Activated CD4-positive, alpha-beta T cell treated with anti-CD3 and anti-CD28 coated beads, Interleukin-2, Interleukin-4, amounts not matched to agents 100 ng/mL and 50 ng/mL, durations not matched to agents 16 hours and 8 hours (primary cell): ENCODE measurements at regions not wholly inside any gene's neighbourhood (a gene's known extent, or its start where the extent isn't known, plus 50 kb on each side); places are given as distances from the start of the nearest gene placed in this dataset.

Source experiments
- DNase-seq: peaks from one replicate; pipeline ENCODE4 v3.0.0-alpha.2; 2020; ENCODE audit warnings: low spot score

DNA sequence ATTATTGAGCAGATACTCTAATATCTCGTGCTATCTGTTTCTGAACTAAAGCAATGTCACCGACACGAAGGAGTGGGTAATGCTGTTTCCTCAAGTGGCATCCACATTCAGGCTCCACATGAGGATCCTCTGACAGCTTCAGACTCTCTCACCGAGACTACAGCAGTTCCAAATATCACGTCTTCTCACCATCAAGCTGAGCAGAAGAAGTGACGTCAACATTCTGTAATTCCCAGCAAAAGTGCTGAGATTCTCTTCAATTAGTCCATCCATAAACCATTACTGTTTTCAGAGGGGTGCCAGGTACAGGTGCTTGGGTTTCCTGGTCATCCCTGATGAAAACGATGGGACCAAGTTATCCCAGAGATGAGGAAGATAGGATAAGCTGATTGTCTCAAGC lies 110.0 kb upstream of the DACH1 start:
- DNase-seq: no peak

GRCh38 chr13:71967990-71968389 lies 101.0 kb upstream of the DACH1 start:
- no peak for DNase-seq

GRCh38 chr13:71964491-71965100 lies 97.6 kb upstream of the DACH1 start:
- no peak for DNase-seq

DNA sequence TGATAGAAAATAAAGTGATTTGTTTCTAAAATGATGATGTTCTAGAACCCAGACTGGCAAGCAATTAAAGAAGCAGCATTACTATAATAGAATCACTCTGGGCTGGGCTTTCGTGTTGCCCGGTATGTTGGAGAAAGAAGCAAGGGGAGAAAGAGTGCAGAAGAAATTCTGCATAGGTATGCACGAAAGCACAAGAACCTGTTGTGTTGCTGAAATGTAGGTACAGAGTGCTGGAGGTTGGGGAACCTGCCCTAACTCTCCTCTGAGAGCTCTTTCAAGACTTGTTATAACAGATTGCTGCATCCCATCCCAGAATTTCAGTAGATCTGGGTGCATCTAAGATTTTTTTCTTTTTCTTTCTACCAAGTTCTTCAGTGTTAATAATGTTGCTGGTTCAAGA lies 95.7 kb upstream of the DACH1 start:
- no peak for DNase-seq

DNA sequence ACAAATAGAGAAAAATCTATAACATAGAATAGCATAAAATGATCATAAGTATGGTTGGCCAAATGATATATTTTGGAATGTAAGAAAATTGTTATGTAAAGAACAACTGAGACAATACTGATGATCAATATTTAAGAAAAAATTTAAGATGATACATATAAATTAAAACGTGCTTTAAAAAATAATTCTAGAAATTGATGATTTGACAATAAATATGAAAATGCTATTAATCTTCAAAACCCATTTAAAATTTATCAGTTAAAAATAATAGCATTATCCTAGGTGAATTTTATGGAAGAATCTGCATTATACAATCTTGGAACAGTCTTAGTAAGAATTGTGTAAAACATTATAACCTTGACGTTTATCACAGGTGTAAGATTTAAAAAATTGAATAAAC lies 95.1 kb upstream of the DACH1 start:
- no peak for DNase-seq

GRCh38 chr13:71949441-71949840 lies 82.4 kb upstream of the DACH1 start:
- no peak for DNase-seq

DNA sequence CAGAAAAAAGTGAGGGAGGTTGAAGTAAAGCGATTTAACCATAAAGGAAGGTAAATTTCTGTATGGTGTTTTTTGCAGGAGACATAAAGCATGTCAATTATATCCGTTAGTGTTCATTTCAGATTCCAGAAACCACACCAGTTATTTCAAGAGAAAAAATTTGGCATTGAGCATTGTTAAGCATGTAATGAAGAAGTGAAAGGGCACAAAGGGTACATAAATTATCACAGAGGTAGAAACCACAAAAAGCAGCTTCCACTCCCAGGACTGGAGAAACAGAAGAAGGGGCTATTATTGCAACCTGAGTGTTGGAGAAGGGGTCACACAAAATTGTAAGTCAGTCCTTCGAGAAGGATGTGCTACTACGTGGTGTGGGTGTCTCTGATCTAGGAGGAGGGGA lies 72.2 kb upstream of the DACH1 start:
- no peak for DNase-seq

DNA sequence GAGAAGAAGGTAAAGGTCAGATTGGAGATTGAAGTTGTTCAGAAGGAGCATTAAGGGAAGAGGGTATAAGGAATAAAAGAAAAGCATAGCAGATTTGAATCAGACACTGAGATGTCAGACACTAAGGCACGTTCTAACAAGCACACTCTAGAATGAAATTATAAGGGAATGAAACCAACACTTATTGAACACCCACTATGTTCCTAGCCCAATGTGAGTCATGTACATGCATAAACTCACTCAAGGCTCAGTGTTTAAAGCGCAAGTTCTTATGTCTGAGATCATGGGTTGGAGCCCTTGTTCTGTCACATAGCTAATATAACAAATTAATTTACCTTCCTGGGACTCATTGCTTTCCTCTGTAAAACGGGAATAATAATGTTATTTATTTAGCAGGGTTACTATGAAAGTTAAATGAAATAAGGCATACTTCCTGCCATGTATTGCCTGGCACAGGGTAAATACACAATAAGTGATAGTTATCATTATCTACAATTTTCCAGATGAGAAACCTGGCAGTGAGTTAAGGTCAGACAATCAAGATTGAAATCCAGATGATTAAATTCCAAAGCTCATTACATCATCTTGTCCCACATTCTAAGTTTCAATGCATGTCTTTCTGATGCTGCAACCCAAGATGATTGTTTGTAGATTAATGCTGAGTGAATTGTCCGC lies 68.3 kb upstream of the DACH1 start:
- DNase-seq: no peak

- DNase-seq: no peak
Measured at GRCh38 chr13:71924931-71925330, 57.9 kb upstream of the DACH1 start.

- no peak for DNase-seq
Measured at GRCh38 chr13:71922194-71922593, 55.2 kb upstream of the DACH1 start.
